HepG2 (cell line): ENCODE measurements at regions not wholly inside any gene's neighbourhood (a gene's known extent, or its start where the extent isn't known, plus 50 kb on each side); places are given as distances from the start of the nearest gene placed in this dataset.

Experiments
- ATAC-seq: fragments of 200-7000 bp; cut with Tn5 transposase; 3 replicates; pipeline ENCODE4 v1.9.1; 2020; ENCODE audit warnings: mild to moderate bottlenecking, moderate library complexity
- BruUV-seq: library from RNA; stranded (reverse); fragments of 400-500 nt; replicated peaks from 2 replicates; lab custom pipeline; 2021; lab: Mats Ljungman, UMichigan
- CTCF ChIA-PET: fragments of 300-600 bp; formaldehyde crosslinking; extraction: SDS; loops from one replicate; lab custom pipeline; 2021; ENCODE audit warnings: low total read pairs, inconsistent platforms, low intra/inter-chr PET ratio; lab: Yijun Ruan, JAX
- POLR2A ChIA-PET: fragments of 350-600 bp; sonication (Branson Sonifier 250); formaldehyde crosslinking; loops from one replicate; lab custom pipeline; 2020; ENCODE audit warnings: antibody characterized with exemption, inconsistent platforms; lab: Yijun Ruan, JAX
- DNase-seq: peaks from one replicate; pipeline ENCODE4 v3.0.0-alpha.2; 2015; ENCODE audit warnings: low spot score
- FAIRE-seq: peaks from 3 replicates; lab custom pipeline; 2011; peaks lifted over from hg19 to GRCh38; lab: Jason Lieb, UNC
- H2AFZ ChIP-seq: one replicate; pipeline ENCODE4 v1.6.1; 2011; ENCODE audit warnings: low read length, inconsistent platforms
- H3K27ac ChIP-seq: fragments of 300-600 bp; 3 replicates; pipeline ENCODE4 v1.8.0; 2011; ENCODE audit warnings: mixed run types, mild to moderate bottlenecking, mixed read lengths, low read length, inconsistent platforms; ENCODE audit not compliant: insufficient read depth; ENCODE audit errors: extremely low read length
- H3K27me3 ChIP-seq, 2 experiments: fragments of 200-600 bp in 1 of 2; 2 replicates in 1 of 2; 3 replicates in 1 of 2; pipeline versions ENCODE4 v1.6.0 to v1.8.0; 2011; ENCODE audit warnings: low read length in 2 of 2, mild to moderate bottlenecking in 2 of 2, moderate library complexity in 2 of 2, inconsistent platforms in 1 of 2; ENCODE audit not compliant: insufficient read depth in 2 of 2, control insufficient read depth in 1 of 2
- H3K36me3 ChIP-seq, 2 experiments: fragments of 200-600 bp in 1 of 2; replicated peaks in 1 of 2; 2 replicates in 1 of 2; 3 replicates in 1 of 2; pipeline versions ENCODE4 v1.5.1 to v1.8.0; 2011; ENCODE audit warnings: low read length in 2 of 2, inconsistent platforms in 1 of 2; ENCODE audit not compliant: insufficient read depth in 2 of 2, control insufficient read depth in 1 of 2
- H3K4me1 ChIP-seq: 2 replicates; pipeline ENCODE4 v1.5.1; 2012; ENCODE audit warnings: low read length, inconsistent platforms; ENCODE audit not compliant: insufficient read depth
- H3K4me2 ChIP-seq: 2 replicates; pipeline ENCODE4 v1.6.0; 2011; ENCODE audit warnings: low read depth, low read length, inconsistent platforms
- H3K4me3 ChIP-seq, 3 experiments: fragments of 200-600 bp in 1 of 3; sonication (generic), shearing (Covaris generic) in 1 of 3; replicated peaks in 1 of 3; 2 replicates each; pipeline ENCODE4 v1.5.1; 2011 to 2016; ENCODE audit warnings: low read length in 3 of 3, inconsistent platforms in 2 of 3, low read depth in 2 of 3, mild to moderate bottlenecking in 2 of 3, control low read depth in 1 of 3, mixed read lengths in 1 of 3; ENCODE audit not compliant: insufficient read depth in 1 of 3
- H3K79me2 ChIP-seq: one replicate; pipeline ENCODE4 v1.6.1; 2011; ENCODE audit warnings: low read length, inconsistent platforms; ENCODE audit not compliant: insufficient read depth
- H3K9ac ChIP-seq: 2 replicates; pipeline ENCODE4 v1.6.0; 2011; ENCODE audit warnings: mild to moderate bottlenecking, low read depth, low read length, inconsistent platforms; ENCODE audit not compliant: insufficient read depth
- H3K9me3 ChIP-seq: 2 replicates; pipeline ENCODE4 v1.5.1; 2012; ENCODE audit warnings: mild to moderate bottlenecking, low read length
- H4K20me1 ChIP-seq: 2 replicates; pipeline ENCODE4 v1.6.0; 2011; ENCODE audit warnings: inconsistent platforms, mild to moderate bottlenecking, low read length, moderate library complexity; ENCODE audit not compliant: insufficient read depth
- CBX5 ChIP-seq: sonication (generic); formaldehyde crosslinking; IDR thresholded peaks from 2 replicates; pipeline ENCODE4 v1.4.0; 2020; ENCODE audit warnings: missing genetic modification reagents, borderline replicate concordance
- CCDC6 ChIP-seq: sonication (generic); formaldehyde crosslinking; IDR thresholded peaks from 2 replicates; pipeline ENCODE4 v1.8.1; 2022; ENCODE audit warnings: mild to moderate bottlenecking, missing genetic modification reagents, moderate library complexity
- CREBL2 ChIP-seq: sonication (generic); formaldehyde crosslinking; IDR thresholded peaks from 2 replicates; pipeline ENCODE4 v1.8.1; 2023; ENCODE audit warnings: missing genetic modification reagents, mild to moderate bottlenecking, borderline replicate concordance
- FOXA3 ChIP-seq: IDR thresholded peaks from 2 replicates; pipeline ENCODE4 v1.6.1; 2016; ENCODE audit warnings: missing genetic modification reagents, missing compliant biosample characterization
- KDM3A ChIP-seq: IDR thresholded peaks from 2 replicates; pipeline ENCODE4 v1.6.1; 2018; ENCODE audit warnings: low read depth, missing compliant biosample characterization
- KLF12 ChIP-seq: sonication (generic); formaldehyde crosslinking; IDR thresholded peaks from 2 replicates; pipeline ENCODE4 v1.4.0; 2020; ENCODE audit warnings: missing genetic modification reagents, borderline replicate concordance
- KMT2B ChIP-seq: IDR thresholded peaks from 2 replicates; pipeline ENCODE4 v1.6.1; 2016; ENCODE audit warnings: missing genetic modification reagents, missing compliant biosample characterization
- SIX1 ChIP-seq: sonication (generic); formaldehyde crosslinking; IDR thresholded peaks from 2 replicates; pipeline ENCODE4 v1.4.0; 2020; ENCODE audit warnings: missing genetic modification reagents, borderline replicate concordance
- SSRP1 ChIP-seq: IDR thresholded peaks from 2 replicates; pipeline ENCODE4 v1.6.1; 2016; ENCODE audit warnings: control low read depth
- STAT6 ChIP-seq: sonication (generic); formaldehyde crosslinking; IDR thresholded peaks from 2 replicates; pipeline ENCODE4 v1.4.0; 2020; ENCODE audit warnings: missing genetic modification reagents, mild to moderate bottlenecking, borderline replicate concordance
- THAP8 ChIP-seq: sonication (generic); formaldehyde crosslinking; IDR thresholded peaks from 2 replicates; pipeline ENCODE4 v1.5.1; 2020; ENCODE audit warnings: missing genetic modification reagents, mild to moderate bottlenecking, borderline replicate concordance
- THRA ChIP-seq: sonication (generic); formaldehyde crosslinking; IDR thresholded peaks from 2 replicates; pipeline ENCODE4 v1.4.0; 2020; ENCODE audit warnings: missing genetic modification reagents, borderline replicate concordance
- YEATS4 ChIP-seq: sonication (generic); formaldehyde crosslinking; IDR thresholded peaks from 2 replicates; pipeline ENCODE4 v1.4.0; 2020; ENCODE audit warnings: missing genetic modification reagents, borderline replicate concordance
- ZNF205 ChIP-seq: IDR thresholded peaks from 2 replicates; pipeline ENCODE4 v1.6.1; 2018; ENCODE audit warnings: missing biosample characterization, missing genetic modification reagents
- ZNF260 ChIP-seq: sonication (generic); formaldehyde crosslinking; IDR thresholded peaks from 2 replicates; pipeline ENCODE4 v1.4.0; 2020; ENCODE audit warnings: missing genetic modification reagents, low read depth, mild to moderate bottlenecking, borderline replicate concordance
- ZNF317 ChIP-seq: sonication (generic); formaldehyde crosslinking; IDR thresholded peaks from 2 replicates; pipeline ENCODE4 v1.5.0; 2020; ENCODE audit warnings: mild to moderate bottlenecking, missing genetic modification reagents
- ZNF652 ChIP-seq: IDR thresholded peaks from 2 replicates; pipeline ENCODE4 v1.6.1; 2016; ENCODE audit warnings: low read depth, borderline replicate concordance
- ZNF740 ChIP-seq: sonication (generic); formaldehyde crosslinking; IDR thresholded peaks from 2 replicates; pipeline ENCODE4 v1.4.0; 2020; ENCODE audit warnings: missing genetic modification reagents
- ZNF777 ChIP-seq: sonication (generic); formaldehyde crosslinking; IDR thresholded peaks from 2 replicates; pipeline ENCODE4 v1.4.0; 2020; ENCODE audit warnings: missing genetic modification reagents
- WGBS: methylation state at CpG from one replicate; pipeline ENCODE4 v1.1.6; 2017; ENCODE audit warnings: low lambda C conversion rate; 5-methylcytosine and 5-hydroxymethylcytosine counted together
- in situ Hi-C: cut with HindIII; loops from 2 replicates; pipeline ENCODE4 v1.10.0; 2017; ENCODE audit warnings: low pct_unique_long_range_greater_than_20kb; ENCODE audit not compliant: extremely low pct_ligation_motif_present
- intact Hi-C: fragments of 100-400 bp; cut with micrococcal nuclease; formaldehyde crosslinking; loops from one replicate; pipeline ENCODE4 v1.10.0; 2022; ENCODE audit not compliant: unreplicated experiment

GRCh38 chr2:234690569-234691213 lies 193.8 kb upstream of the ARL4C start:
- intact Hi-C loops, result loop anchor here (5.0 kb wide), 2 partner anchors 138 to 152 kb away; no protein-coding TSS in a partner anchor
- H3K4me1 ChIP-seq, result peaks cover 98% of the 10 kb centered on the region
- ChIA-PET POLR2A (interaction anchor here (0.8 to 8.1 kb wide), 12 partner anchors 15 to 305 kb away, joined by 3 to 484 read pairs (median 4); no protein-coding TSS in a partner anchor), CTCF (no interaction called here)
- peaks cover 3% of the 10 kb centered on the region; the same call in 1 of the 2 replicates for H3K9me3 ChIP-seq
- H3K79me2 ChIP-seq, result no peaks in the 10 kb centered on the region
- no peaks in the 10 kb centered on the region for H3K36me3 ChIP-seq
- ATAC-seq (no peak), FAIRE-seq (no peak), DNase-seq (peak; percentile 42)
- no TSS peak for BruUV-seq
- H3K9ac ChIP-seq, result peak overlapping the region; percentile 50
- H3K4me3 ChIP-seq, result no peak overlapping the region
- H3K4me2 ChIP-seq, result peak overlapping the region; percentile 16; the same call in 1 of the 2 replicates
- in situ Hi-C loops, result no loop called here
- peak overlapping the region; percentile 79 for H3K27ac ChIP-seq
- WGBS, result 62% methylated on average over 7 of the region's 8 CpGs
- H2AFZ ChIP-seq, result no peak overlapping the region
- no peaks in the 10 kb centered on the region for H3K27me3 ChIP-seq
- no peaks in the 10 kb centered on the region for H4K20me1 ChIP-seq
- TF ChIP-seq KDM3A (CRISPR knock-in tag) (peak; percentile 39; the same call in 1 of the 2 replicates), KLF12 (CRISPR knock-in tag) (0 out of 2 replicates have a peak, but pooled peaks have one; percentile 18), ZNF205 (CRISPR knock-in tag) (no peak), KMT2B (CRISPR knock-in tag) (no peak), ZNF317 (CRISPR knock-in tag) (peak; percentile 66; the same call in 1 of the 2 replicates), THRA (CRISPR knock-in tag) (0 out of 2 replicates have a peak, but pooled peaks have one; percentile 25), STAT6 (CRISPR knock-in tag) (0 out of 2 replicates have a peak, but pooled peaks have one; percentile 29), CREBL2 (CRISPR knock-in tag) (no peak), ZNF740 (0 out of 2 replicates have a peak, but pooled peaks have one; percentile 43), CCDC6 (CRISPR knock-in tag) (no peak), YEATS4 (peak; percentile 23; the same call in 1 of the 2 replicates), FOXA3 (CRISPR knock-in tag) (0 out of 2 replicates have a peak, but pooled peaks have one; percentile 11), SSRP1 (CRISPR knock-in tag) (no peak), ZNF652 (CRISPR knock-in tag) (no peak), ZNF777 (0 out of 2 replicates have a peak, but pooled peaks have one; percentile 20), SIX1 (peak; percentile 80; the same call in 1 of the 2 replicates), ZNF260 (no peak), THAP8 (CRISPR knock-in tag) (no peak), CBX5 (CRISPR knock-in tag) (0 out of 2 replicates have a peak, but pooled peaks have one; percentile 42)
